HG03064 (cell line): ENCODE measurements at regions not wholly inside any gene's neighbourhood (a gene's known extent, or its start where the extent isn't known, plus 50 kb on each side); places are given as distances from the start of the nearest gene placed in this dataset.

ENCODE experiments used
- ATAC-seq: cut with Tn5 transposase; IDR thresholded peaks from one replicate; pipeline ENCODE4 v1.9.1; 2021; ENCODE audit warnings: low read depth; ENCODE audit not compliant: unreplicated experiment

DNA sequence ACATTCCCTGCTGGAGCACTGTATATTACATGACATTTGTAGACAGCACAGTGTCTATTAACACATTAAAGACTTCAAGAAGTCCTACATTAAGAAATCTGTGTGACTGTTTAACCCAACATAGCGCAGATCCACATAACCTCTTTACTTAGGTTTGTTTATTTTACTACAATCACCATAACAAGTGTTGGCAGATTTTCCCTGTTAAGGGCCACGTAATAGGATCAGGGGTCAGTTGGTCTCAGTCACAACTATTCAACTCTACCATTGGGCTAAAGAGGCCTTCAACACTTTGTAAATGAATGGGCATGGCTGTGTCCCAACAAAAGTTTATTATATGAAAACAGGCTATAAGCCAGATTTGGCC is 51.3 kb upstream of the ADORA2B start:
- no peak for ATAC-seq

GRCh38 chr17:15894258-15894657 is 50.7 kb upstream of the ADORA2B start:
- ATAC-seq: no peak

- no peak for ATAC-seq
Observed at GRCh38 chr17:15894913-15895658, 49.8 kb upstream of the ADORA2B start.
